HepG2 (cell line): ENCODE measurements at regions not wholly inside any gene's neighbourhood (a gene's known extent, or its start where the extent isn't known, plus 50 kb on each side); places are given as distances from the start of the nearest gene placed in this dataset.

ENCODE experiments used
- CBFB ChIP-seq: sonication (generic); formaldehyde crosslinking; IDR thresholded peaks from 2 replicates; pipeline ENCODE4 v1.4.0; 2020; ENCODE audit warnings: missing genetic modification reagents
- CEBPB ChIP-seq: IDR thresholded peaks from 2 replicates; pipeline ENCODE4 v1.6.1; 2011; ENCODE audit warnings: low read depth, low read length, improper control_type of control experiment, borderline replicate concordance
- FOXA1 ChIP-seq, 2 experiments: fragments of 450-650 bp in 1 of 2; sonication (generic) in 1 of 2; formaldehyde crosslinking in 1 of 2; IDR thresholded peaks; 2 replicates each; pipeline versions ENCODE4 v1.4.0 to v1.6.1; 2016 to 2020; ENCODE audit warnings: missing genetic modification reagents in 1 of 2
- NFIC ChIP-seq: IDR thresholded peaks from 2 replicates; pipeline ENCODE4 v1.6.1; 2012; ENCODE audit warnings: mild to moderate bottlenecking, low read length, inconsistent platforms
- RAD21 ChIP-seq: fragments of 450-650 bp; formaldehyde crosslinking; IDR thresholded peaks from 2 replicates; pipeline ENCODE4 v1.5.0; 2020; ENCODE audit warnings: mild to moderate bottlenecking
- SIN3A ChIP-seq: IDR thresholded peaks from 2 replicates; pipeline ENCODE4 v1.6.1; 2011; ENCODE audit warnings: low read depth, mild to moderate bottlenecking, control low read depth, low read length, borderline replicate concordance
- SP140L ChIP-seq: sonication (generic); formaldehyde crosslinking; IDR thresholded peaks from 2 replicates; pipeline ENCODE4 v1.4.0; 2020; ENCODE audit warnings: missing genetic modification reagents, borderline replicate concordance
- ZBTB21 ChIP-seq: sonication (generic); formaldehyde crosslinking; IDR thresholded peaks from 2 replicates; pipeline ENCODE4 v1.4.0; 2020; ENCODE audit warnings: missing genetic modification reagents
- ZBTB8A ChIP-seq: sonication (generic); formaldehyde crosslinking; IDR thresholded peaks from 2 replicates; pipeline ENCODE4 v1.4.0; 2020; ENCODE audit warnings: mild to moderate bottlenecking, low read depth, missing genetic modification reagents, borderline replicate concordance
- ZNF24 ChIP-seq: fragments of 450-650 bp; IDR thresholded peaks from 2 replicates; pipeline ENCODE4 v1.6.1; 2017; ENCODE audit warnings: antibody characterized with exemption, mild to moderate bottlenecking
- ZNF256 ChIP-seq: sonication (generic); formaldehyde crosslinking; conservative IDR thresholded peaks from 2 replicates; pipeline ENCODE4 v1.4.0; 2020; ENCODE audit warnings: missing genetic modification reagents
- TF ChIP-seq, protein P1 (sequence below): sonication (generic); formaldehyde crosslinking; IDR thresholded peaks from 2 replicates; pipeline ENCODE4 v1.8.0; 2022; ENCODE audit warnings: missing genetic modification reagents, mild to moderate bottlenecking, moderate library complexity, borderline replicate concordance

- no peak for TF ChIP-seq FOXA1 (IDR thresholded peaks at IDR 0.05)
- no peak for TF ChIP-seq FOXA1 (CRISPR knock-in tag; IDR thresholded peaks at IDR 0.05)
- TF ChIP-seq ZBTB21 (CRISPR knock-in tag), result no peak
- TF ChIP-seq, protein P1, sequence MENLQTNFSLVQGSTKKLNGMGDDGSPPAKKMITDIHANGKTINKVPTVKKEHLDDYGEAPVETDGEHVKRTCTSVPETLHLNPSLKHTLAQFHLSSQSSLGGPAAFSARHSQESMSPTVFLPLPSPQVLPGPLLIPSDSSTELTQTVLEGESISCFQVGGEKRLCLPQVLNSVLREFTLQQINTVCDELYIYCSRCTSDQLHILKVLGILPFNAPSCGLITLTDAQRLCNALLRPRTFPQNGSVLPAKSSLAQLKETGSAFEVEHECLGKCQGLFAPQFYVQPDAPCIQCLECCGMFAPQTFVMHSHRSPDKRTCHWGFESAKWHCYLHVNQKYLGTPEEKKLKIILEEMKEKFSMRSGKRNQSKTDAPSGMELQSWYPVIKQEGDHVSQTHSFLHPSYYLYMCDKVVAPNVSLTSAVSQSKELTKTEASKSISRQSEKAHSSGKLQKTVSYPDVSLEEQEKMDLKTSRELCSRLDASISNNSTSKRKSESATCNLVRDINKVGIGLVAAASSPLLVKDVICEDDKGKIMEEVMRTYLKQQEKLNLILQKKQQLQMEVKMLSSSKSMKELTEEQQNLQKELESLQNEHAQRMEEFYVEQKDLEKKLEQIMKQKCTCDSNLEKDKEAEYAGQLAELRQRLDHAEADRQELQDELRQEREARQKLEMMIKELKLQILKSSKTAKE (CRISPR knock-in tag), result no peak
- no peak for TF ChIP-seq RAD21
- TF ChIP-seq CEBPB, result no peak
- TF ChIP-seq NFIC, result no peak
- no peak for TF ChIP-seq ZNF24
- no peak for TF ChIP-seq ZNF256 (CRISPR knock-in tag)
- no peak for TF ChIP-seq ZBTB8A (CRISPR knock-in tag)
- TF ChIP-seq CBFB (CRISPR knock-in tag), result no peak
- no peak for TF ChIP-seq SIN3A
- TF ChIP-seq SP140L, result no peak
Observed at GRCh38 chrX:121903961-121904360, 856.6 kb downstream of the GLUD2 start.
